RWPE1 (cell line): ENCODE measurements at regions not wholly inside any gene's neighbourhood (a gene's known extent, or its start where the extent isn't known, plus 50 kb on each side); places are given as distances from the start of the nearest gene placed in this dataset.

ENCODE experiments used
- CTCF ChIA-PET: fragments of 350-600 bp; sonication (Branson Sonifier 250); formaldehyde crosslinking; extraction: SDS; loops from one replicate; lab custom pipeline; 2021; lab: Yijun Ruan, JAX
- POLR2A ChIA-PET: fragments of 400-600 bp; formaldehyde crosslinking; extraction: SDS; loops from one replicate; lab custom pipeline; 2020; ENCODE audit warnings: antibody characterized with exemption; ENCODE audit not compliant: low non-redundant PET; lab: Yijun Ruan, JAX
- DNase-seq: peaks from one replicate; pipeline ENCODE4 v3.0.0; 2012; ENCODE audit warnings: low spot score
- H3K27ac ChIP-seq: fragments of 450-650 bp; 2 replicates; pipeline ENCODE4 v1.5.1; 2017
- TF ChIP-seq, protein P1 (sequence below): fragments of 450-650 bp; conservative IDR thresholded peaks from 2 replicates; pipeline ENCODE4 v1.5.1; 2017; ENCODE audit warnings: low read depth, mild to moderate bottlenecking

- TF ChIP-seq, protein P1, sequence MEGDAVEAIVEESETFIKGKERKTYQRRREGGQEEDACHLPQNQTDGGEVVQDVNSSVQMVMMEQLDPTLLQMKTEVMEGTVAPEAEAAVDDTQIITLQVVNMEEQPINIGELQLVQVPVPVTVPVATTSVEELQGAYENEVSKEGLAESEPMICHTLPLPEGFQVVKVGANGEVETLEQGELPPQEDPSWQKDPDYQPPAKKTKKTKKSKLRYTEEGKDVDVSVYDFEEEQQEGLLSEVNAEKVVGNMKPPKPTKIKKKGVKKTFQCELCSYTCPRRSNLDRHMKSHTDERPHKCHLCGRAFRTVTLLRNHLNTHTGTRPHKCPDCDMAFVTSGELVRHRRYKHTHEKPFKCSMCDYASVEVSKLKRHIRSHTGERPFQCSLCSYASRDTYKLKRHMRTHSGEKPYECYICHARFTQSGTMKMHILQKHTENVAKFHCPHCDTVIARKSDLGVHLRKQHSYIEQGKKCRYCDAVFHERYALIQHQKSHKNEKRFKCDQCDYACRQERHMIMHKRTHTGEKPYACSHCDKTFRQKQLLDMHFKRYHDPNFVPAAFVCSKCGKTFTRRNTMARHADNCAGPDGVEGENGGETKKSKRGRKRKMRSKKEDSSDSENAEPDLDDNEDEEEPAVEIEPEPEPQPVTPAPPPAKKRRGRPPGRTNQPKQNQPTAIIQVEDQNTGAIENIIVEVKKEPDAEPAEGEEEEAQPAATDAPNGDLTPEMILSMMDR: no peak
- ChIA-PET CTCF (no interaction called here), POLR2A (no interaction called here)
- DNase-seq: no peak
- no peak overlapping the region for H3K27ac ChIP-seq
Observed at GRCh38 chr12:105744371-105745058, 394.2 kb downstream of the NUAK1 start.

DNA sequence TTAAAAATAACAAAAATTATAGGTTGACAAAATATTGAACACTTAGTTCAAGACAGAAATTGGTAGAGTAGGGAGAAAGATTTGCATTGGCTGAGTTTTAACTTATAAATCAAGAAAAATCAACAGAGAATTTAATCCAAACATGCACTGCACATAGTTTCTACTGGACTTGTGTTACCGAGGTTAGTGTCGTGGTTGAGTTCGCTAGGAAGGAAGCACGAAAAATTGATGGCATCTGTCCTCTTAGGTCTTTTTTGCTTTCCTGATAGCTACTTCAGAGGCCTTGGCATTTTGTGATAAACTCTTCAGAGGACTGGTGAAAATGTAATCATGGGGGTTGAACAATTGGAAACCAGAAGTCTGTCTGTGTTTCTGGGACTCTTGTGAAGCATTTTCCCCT is 392.9 kb downstream of the NUAK1 start:
- CTCF ChIA-PET: interaction anchor here (1.4 kb wide), 1 partner anchor 40 kb away, joined by 4 read pairs; no protein-coding TSS in a partner anchor
- DNase-seq: no peak
- POLR2A ChIA-PET: no interaction called here
- no peak overlapping the region for H3K27ac ChIP-seq
- TF ChIP-seq, protein P1: no peak

- H3K27ac ChIP-seq: peak overlapping the region; percentile 33; the same call in 1 of the 2 replicates
- no peak for DNase-seq
- TF ChIP-seq, protein P1: no peak
- CTCF ChIA-PET: no interaction called here
- POLR2A ChIA-PET: no interaction called here
Observed at GRCh38 chr12:105748806-105749600, 389.8 kb downstream of the NUAK1 start.

DNA sequence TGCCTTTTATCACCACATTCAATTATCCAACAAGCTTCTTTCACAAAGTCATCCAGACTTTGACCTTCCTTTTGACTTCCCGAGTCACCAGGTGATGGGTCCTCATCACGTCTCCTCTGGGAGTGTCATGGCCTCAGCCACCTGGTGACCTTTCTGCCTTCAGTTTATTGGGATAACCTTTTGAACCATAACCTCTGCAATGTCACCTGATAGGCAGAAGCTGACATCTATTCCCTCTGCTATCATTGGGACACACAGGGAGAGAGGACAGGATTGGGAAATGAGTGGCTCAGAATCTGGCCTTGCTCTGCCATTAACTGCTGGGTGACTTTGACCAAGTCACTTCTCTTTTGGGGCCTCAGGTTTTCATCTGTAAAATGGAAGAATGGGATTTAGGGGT is 388.7 kb downstream of the NUAK1 start:
- ChIA-PET POLR2A (no interaction called here), CTCF (interaction anchor here (0.8 kb wide), 1 partner anchor 399 kb away, joined by 3 read pairs; no protein-coding TSS in a partner anchor)
- H3K27ac ChIP-seq: no peak overlapping the region
- no peak for DNase-seq
- TF ChIP-seq, protein P1: no peak

DNA sequence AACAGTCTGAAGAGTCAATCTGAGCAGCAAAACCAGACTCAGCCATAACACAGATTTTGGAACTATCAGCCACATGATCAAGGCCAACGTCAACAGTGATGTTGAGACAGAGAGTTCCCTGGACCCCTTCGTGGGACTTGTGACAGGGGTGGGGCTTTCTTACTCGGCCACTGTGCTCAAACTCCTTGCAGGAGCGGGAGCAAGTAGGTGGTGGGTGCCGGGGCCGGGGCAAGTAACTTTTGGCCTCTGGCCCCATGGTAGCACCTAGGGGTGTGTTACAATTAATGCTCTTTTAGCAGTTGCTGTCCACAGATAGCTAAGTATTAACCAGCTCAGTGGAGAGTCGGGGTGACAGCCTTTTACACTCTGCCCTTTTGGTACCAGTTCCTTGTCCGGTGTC is 384.4 kb downstream of the NUAK1 start:
- TF ChIP-seq, protein P1: no peak
- no peak overlapping the region for H3K27ac ChIP-seq
- ChIA-PET POLR2A (no interaction called here), CTCF (no interaction called here)
- DNase-seq: no peak

GRCh38 chr12:105756961-105757360 is 381.8 kb downstream of the NUAK1 start:
- H3K27ac ChIP-seq: no peak overlapping the region
- TF ChIP-seq, protein P1: no peak
- DNase-seq: no peak
- CTCF ChIA-PET: interaction anchor here (0.7 to 0.8 kb wide), 2 partner anchors 26 to 796 kb away, joined by 3 read pairs; no protein-coding TSS in a partner anchor
- POLR2A ChIA-PET: no interaction called here
